HG02852 (cell line): ENCODE measurements at regions not wholly inside any gene's neighbourhood (a gene's known extent, or its start where the extent isn't known, plus 50 kb on each side); places are given as distances from the start of the nearest gene placed in this dataset.

Source experiments
- ATAC-seq: cut with Tn5 transposase; IDR thresholded peaks from one replicate; pipeline ENCODE4 v1.9.1; 2021; ENCODE audit warnings: mild to moderate bottlenecking, moderate library complexity; ENCODE audit not compliant: unreplicated experiment

DNA sequence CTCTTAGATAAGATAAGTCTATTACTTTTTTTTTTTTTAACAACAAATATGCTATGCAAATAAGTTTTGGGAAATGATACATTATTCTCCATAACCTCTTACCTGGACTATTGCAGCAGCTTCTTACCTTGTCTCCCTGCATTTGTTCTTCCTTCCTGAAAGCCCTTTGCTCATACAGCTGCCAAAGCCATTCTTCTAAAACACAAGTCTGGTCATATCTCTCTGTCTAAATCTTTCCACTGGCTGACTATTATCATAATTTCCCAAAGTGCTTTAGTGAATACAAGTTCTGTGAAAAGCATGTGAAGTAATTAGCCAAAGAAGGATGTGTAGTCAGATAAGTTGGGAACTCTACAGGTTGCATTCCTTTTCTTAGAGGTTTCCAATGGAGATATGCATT lies 115.4 kb upstream of the CNTLN start:
- no peak for ATAC-seq

DNA sequence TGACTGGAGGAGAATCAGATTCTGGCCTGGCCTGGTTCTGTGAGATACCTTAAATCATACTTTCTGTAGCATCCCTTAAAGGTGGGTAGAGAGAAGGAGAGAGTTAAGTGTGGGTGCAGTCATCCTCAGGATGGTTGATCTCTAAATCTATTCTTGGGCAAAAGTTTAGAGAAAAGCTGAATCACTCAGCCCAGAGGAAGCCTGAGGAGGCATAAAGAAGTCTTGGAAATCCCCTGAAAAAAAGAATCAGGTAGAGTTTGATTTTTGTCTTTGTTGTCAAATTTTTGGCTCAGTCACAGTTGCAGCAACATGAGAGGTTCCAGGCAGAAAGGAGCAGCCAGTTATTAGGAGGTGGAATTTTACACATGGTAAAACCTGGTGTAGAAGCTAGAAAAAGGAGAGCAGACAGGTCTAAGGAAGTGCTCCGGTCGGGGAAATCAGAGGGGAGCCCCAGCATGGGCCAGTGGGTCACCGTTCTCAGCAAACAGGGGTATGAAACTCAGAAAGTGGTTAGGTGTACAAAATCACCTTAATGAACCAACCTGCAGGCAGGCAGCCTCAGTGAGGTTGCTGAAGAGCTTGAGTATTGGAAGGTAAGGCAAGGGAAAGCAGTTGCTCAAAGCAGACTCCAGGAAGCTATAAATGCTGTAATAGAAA lies 116.2 kb upstream of the CNTLN start:
- no peak for ATAC-seq

DNA sequence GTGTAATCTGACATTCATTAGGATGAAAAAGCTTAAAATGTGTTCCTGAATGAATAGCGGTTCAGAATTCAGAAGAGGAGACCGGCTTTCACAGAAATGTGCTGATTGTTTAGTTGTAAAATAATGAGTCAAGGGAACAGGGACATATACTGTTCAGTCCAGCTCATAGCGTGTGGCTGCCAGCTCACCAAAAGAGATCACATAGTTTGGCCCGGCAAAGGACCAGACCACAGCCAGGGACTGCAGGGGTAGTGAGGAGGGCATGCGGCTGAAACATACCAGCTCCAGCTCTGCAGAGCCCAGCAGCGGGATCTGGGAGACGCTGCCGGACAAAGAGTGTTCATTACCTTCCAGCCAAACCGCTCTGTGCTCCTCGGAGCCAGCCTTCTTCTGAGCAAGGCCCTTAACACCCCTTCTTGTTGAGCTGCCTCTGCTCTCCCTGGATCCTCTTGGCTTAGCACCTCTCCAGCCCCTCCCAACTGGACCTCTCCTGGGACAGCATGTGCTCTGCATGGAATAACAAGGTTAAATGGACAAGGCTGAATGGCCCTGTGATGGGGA lies 116.8 kb upstream of the CNTLN start:
- no peak for ATAC-seq

DNA sequence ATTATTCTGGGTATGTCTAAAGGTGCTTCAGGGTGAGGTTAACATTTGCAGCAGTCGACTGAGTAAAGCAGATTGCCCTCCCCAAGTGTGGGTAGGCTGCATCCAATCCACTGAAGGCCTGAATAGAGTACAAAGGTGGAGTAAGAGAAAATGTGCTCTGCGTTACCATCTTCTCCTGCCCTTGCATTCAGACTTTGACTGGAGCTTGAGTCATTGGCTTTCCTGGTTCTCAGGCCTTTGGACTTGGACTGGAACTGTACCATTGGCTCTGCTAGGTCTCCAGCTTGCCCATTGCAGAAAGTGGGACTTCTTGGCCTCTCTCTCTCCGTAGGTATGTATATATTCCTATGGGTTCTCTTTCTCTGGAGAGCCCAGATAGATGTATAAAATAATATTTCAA lies 120.9 kb upstream of the CNTLN start:
- ATAC-seq = no peak

DNA sequence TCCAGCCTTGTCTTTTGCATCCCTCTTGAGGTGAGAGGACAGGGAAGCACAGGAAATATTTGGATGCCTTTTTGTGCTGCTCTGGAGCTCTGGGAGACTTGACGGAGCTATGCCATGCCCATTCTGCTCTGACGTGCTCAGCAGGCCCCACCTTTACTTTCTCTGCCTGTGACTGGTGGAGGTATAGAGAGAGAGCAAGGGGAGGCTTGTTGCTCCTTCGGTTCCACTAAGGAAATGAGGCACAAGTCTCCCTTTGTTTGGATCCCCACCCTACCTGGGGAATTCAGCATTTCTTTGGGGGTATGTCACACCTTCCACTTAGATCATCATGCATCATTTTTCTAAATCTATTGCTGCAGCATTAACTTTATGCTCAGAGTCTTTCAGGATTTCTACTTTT lies 121.8 kb upstream of the CNTLN start:
- ATAC-seq = no peak

DNA sequence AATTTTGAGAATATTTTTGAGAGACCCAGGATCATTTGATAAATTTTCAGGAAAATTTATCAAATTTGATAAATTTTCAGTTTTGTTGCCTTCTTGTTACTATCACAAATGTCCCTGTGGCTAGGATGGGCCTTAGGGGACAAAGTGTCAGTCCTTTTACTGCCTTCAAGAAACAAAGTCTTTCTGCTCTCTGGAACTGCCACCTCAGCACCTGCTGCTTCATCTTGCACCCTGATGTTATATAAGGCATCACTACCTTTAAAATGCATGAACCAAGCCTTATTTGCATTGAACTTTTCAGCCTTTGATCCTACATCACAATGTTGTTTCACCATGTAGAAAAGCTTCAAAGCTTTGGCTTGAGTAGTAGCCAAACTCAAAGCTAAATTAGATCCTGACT lies 123.0 kb upstream of the CNTLN start:
- no peak for ATAC-seq

DNA sequence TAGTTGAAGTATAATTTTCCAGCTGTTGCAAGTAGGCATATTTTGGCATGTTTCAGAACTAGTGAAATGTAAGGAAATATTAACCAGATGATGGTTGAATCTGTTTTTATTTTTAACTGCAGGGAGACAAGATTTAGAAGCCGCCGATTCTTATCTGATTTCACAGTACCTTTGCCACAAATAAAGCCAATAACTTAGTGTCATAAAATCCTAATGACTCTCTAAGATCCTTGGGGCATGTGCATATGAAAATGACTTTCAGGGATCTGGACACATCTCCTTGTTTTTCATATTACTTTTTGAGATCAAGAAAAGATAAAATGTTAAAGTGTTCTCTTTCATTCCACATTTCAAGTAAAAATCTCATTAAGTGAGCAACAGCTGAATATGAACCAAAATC lies 125.8 kb upstream of the CNTLN start:
- no peak for ATAC-seq

DNA sequence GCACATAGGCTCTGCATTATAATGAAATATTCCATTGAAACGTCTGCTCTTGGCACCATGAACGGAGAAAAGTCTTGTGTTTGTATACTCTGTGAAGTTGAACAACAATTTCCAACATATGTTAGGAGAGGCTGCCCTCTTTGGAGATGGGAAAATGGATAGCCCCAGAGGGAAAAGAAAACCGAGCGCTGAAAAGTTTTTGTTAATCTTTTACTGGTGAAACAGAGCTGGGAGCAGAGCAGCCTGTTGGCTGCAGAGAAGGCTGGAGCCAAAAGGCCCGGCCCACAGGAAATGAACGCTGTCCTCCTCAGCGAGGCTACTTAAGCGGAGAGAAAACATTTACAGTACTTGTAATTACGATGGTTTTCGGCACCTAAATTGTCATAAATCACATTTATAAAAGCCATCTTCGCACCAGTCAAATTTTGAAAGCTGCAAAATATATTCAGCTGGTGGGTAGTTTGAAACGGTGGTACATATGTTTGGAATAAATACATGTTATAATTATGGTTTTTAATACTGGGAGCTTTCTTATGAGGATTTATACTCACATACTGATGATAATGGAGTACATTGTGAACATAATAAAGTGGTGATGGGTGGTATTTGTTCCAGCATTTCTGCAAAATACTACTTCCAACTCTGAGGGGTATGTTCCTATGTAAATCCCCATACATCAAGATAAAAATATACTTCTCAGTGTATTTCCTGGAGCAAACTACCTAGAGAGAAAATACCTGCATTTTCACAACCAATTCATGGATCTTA lies 129.6 kb upstream of the CNTLN start:
- no peak for ATAC-seq

DNA sequence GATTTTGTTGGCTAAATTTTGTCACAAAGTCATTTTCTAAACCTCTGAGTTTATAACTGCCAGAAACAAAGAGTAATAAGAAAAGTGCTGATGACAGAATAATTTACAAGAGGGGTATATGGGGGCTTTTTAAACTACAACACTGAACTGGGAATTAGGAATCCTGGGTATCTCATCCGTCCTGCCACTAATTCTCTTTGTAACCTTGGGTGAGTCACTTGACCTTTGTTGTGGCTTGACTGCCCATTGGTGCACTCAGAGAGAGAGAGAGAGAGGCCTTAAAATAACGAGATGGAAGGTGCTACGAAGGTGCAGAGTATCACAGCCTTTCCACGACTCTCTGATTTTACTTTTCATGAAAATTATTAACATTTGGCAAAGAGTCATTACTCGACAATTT lies 130.3 kb upstream of the CNTLN start:
- no peak for ATAC-seq

DNA sequence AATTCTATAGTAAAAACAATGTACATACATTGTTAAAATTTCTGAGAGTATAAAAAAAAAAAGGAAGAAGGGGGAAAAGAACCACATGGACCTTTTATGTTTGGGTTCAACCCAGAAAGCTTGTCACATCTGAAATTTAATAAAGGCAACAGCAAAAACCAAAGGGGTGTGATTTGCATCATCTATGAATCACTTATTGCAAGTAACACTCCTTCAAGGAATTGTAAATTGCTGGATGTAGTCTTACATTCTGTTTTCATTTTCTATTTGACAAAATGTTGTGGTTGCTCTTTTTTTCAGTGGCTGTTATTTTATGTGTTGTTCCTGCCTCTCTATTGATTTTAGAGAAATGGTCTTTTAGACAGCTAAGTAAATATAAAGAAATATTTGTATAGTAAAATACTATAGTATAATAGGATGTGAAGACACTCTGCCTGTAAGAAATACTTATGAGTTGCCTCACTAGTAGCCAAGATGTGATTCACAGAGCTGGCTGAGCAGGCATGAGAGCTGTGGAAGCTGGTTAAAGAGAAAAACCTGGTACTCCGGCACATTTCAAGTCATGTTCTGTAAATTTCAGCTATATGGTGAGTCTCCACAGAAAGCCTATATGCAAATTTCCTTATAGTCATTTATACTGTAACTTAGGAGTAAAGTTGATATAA lies 131.1 kb upstream of the CNTLN start:
- no peak for ATAC-seq

DNA sequence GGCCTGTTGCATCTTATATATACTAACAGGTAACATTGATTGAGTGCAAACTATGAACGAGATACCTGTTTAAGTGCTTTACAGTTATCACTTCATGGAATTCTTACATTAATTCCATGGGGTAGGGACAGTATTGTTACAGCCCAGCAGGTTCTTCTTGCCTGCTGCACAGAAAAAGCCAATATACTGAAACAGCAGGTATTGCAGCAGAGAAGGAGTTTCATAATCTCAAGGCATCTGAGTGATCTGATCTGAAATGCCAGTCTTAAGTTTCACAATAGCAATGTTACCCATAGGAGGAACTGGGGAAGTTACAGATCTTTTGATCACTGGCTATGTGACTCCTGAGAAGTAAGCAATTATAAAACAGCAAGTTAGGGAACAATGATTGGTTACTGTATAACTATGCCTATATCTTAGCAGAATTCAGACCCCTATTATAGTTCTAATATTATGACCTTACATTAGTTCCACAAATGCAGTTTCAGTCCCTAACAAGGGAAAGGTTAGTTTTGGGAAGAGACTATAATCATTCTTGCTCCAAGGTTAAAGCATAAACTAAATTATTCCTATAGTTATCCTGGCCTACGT lies 126.5 kb upstream of the BNC2 start:
- ATAC-seq = no peak

DNA sequence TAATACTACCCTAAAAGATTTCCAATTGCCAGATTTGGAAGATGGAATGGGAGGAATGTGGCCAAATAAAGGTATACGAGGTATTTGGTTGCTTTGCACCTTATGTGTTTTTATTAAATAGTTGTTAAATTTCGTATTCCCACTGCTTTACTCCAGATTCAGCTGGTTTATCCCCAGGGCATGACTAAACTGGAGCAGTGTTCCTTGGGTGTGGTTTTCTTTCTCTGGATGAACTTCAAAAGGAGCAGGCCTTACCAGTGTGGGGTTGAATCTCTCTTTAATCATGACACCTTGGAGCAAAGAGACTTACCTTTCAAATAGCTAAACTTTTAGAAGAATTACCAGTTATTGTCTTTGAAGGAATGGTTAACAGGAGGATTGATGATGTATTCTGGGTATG lies 121.7 kb upstream of the BNC2 start:
- ATAC-seq = no peak

DNA sequence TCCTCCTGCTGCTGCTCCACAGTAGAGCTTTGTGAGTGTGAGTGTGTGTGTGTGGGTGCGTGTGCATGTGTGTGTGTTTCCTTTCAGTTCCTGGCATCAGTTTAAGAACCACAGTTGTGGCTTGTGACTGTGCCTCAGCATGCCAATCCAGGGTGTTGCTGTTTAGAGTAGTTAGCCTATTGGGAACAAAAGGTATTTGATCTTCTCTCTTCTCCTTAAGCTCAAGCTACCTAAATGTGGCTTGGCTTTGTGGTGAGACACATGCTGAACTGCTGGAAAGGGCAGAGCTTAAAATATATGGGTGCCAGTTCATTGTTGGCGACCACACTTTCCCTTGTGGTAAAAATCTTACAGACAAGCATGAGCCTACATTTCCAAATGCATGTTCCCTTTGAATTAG lies 116.6 kb upstream of the BNC2 start:
- no peak for ATAC-seq

DNA sequence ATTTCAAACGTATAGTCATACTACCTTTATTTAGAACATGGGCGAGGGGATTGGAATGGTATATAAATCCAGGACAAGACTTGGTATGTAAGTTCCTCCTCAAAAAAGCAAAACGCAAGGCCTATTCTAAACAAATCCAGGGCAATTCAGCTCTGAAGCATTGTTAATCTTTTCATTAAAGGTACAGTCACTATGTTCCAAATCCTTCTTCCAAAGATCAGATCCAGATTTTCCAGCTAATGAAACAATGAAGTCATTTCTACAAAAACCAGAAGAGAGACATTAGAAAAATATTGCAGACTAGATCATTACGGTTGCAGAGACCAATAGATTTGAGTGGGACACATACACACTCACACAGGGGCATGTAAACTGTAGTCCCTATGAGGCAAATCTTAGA lies 116.1 kb upstream of the BNC2 start:
- ATAC-seq = no peak

DNA sequence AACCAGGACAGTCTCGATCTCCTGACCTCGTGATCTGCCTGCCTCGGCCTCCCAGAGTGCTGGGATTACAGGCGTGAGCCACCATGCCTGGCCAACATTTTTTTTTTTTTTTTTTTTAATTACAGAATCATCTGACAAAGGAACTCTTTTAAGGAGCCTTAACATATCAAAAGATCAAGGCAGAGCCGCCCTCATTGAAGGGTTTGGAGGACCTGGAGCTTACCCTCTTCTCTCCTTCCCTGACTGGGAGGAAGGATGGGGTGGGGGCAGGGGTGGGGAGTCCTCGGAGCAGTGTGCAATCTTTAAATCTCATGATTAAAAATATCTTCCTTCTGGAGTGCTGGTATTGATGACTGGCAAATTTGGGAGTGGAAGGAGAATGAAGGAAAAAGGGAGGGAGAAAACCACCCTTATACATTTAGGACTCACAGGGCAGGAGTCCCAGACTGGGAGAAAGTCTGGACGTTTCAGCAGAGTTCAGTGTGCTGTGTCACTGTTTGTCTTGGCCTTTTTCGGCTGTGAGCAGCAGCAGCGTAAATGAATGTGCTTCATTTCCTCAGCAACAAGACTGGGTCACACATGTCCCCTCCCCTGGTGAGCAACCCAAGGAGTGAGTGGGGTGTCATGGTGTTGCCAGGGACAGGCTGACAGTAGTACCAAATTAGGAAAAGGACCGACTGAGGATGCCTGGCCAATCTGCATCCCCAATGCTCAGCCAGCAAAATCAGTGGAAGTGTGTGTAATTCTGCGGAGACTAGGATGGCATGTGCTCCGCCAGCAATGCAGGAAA lies 115.3 kb upstream of the BNC2 start:
- no peak for ATAC-seq

DNA sequence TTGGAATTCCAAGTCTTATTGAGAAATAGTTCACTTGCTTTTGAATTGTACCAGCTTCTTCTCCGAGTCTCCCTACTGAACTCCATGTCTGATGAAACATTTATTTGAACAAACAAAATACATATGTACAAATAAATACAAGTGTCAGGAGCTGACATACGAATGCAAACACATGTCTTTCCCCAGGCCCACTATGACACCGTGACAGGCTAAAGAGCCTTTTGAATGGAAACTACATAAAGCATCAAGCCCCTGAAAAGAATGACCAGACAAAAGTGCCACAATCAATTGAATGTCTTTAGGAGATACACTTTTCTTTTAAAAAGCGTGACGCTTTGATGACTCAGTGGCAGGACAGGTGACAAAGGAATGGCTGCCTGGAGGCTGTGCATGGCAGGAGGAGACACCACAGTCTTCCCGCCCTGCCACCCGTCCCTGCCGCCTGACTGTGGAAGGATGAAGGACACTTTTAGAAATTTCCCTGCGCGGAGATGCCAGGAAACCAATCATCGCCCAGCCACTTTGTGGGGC lies 112.4 kb upstream of the BNC2 start:
- no peak for ATAC-seq

DNA sequence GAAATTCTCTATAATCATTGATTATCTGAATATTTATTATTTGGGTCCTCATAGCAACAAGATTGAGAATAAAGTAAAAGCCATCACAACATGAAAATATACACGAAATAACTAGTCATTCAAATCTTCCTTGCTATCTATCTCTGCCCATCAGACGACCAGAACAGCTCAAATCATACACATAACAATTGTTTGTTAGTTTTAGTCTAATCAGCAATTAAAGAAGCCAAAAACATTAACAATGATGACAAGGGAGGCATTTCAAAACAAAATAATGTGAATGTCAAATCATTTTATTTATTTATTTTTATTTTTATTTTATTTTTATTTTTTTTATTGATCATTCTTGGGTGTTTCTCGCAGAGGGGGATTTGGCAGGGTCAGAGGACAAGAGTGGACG lies 106.0 kb upstream of the BNC2 start:
- no peak for ATAC-seq

DNA sequence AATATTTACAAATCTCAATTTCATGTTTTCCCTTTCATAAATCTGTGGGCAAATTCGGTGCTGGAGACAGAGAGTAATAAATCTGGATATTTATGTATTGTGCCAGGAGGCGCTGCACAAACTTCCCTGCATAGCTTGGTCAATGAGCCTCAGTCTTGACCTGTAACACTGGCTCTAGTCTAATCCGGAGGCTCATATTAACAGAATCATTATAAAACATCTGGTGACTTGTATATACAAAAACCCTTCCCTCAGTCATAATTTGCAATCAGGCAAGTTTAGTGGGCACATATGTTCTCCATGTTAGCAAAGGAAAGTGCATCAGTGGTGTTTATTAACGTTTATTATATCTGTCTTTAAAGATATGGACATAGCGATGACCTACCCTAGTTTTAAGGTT lies 104.0 kb upstream of the BNC2 start:
- ATAC-seq = no peak

DNA sequence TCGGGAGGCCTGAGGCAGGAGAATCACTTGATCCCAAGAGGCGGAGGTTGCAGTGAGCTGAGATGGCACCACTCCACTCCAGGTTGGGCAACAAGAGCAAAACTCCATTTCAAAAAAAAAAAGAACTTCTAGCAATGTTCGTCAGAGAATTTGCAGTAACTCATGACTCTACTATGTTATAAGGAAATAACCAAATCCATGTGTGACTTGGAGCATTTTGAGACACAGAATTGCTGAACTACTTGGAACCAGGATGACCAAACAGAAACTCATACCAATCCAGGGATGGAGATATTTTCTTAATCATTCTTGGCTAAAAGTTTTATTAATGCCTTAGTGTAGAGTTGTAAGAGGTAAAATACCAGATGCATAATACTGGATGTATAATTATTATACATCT lies 99.9 kb upstream of the BNC2 start:
- ATAC-seq = no peak

DNA sequence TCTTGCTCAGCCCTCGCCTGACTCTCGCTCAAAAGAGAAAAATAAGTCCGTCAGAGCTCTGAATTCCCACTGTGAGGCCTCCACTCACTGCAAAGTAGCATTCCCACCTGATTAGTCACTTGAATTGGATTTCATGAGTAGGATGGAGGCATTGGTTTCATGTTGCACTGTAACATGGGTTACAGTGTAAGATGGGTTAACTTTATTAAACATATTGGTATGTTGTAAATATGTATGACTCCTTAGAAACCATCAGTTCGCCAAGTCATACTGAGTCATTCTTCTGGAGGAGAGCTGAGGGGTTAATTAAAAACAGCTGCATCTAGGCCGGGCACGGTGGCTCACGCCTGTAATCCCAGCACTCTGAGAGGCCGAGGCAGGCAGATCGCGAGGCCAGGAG lies 93.8 kb upstream of the BNC2 start:
- ATAC-seq = no peak

DNA sequence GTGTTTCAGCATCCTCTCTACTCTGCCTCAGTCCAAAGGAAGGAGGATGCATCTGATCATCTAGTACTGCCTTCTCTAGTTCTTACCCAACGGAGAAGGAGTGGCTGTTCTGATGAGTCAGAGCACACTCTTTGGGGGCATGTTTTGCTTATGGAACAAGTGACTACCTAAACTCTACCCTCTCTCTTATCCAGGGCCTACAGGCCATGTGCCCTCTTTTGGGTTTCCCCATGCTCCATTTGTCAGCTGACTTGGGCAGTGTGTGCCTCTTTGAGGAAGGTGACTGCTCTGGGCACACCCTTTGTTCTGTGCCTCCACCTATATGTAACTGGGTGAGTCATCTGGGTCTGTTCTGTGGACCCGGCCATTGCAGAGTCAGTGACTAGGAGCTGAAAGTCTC lies 89.6 kb upstream of the BNC2 start:
- ATAC-seq = no peak
